IMR-90 (cell line): ENCODE measurements at regions not wholly inside any gene's neighbourhood (a gene's known extent, or its start where the extent isn't known, plus 50 kb on each side); places are given as distances from the start of the nearest gene placed in this dataset.

Experiments
- ATAC-seq: fragments of 200-7000 bp; cut with Tn5 transposase; 2 replicates; pipeline ENCODE4 v1.9.1; 2020; ENCODE audit warnings: low read depth, mild to moderate bottlenecking, moderate library complexity
- BruUV-seq: library from RNA; stranded (reverse); fragments of 400-500 nt; replicated peaks from 2 replicates; lab custom pipeline; 2021; lab: Mats Ljungman, UMichigan
- CTCF ChIA-PET: fragments of 300-600 bp; formaldehyde crosslinking; extraction: SDS; loops from one replicate; lab custom pipeline; 2021; ENCODE audit warnings: antibody characterized with exemption; lab: Yijun Ruan, JAX
- POLR2A ChIA-PET: fragments of 300-600 bp; sonication (Branson Sonifier 250); formaldehyde crosslinking; loops from one replicate; lab custom pipeline; 2022; ENCODE audit warnings: antibody characterized with exemption; ENCODE audit not compliant: unreplicated experiment; lab: Charles Lee
- DNase-seq: peaks from one replicate; pipeline ENCODE4 v3.0.0; 2013
- H2AFZ ChIP-seq: replicated peaks from 2 replicates; pipeline ENCODE3; 2013; ENCODE audit warnings: low read length, mild to moderate bottlenecking; ENCODE audit not compliant: poor library complexity
- H2AK5ac ChIP-seq: 2 replicates; pipeline ENCODE4 v1.6.1; 2013; ENCODE audit warnings: low read depth, low read length, inconsistent platforms
- H2AK9ac ChIP-seq: replicated peaks from 2 replicates; pipeline ENCODE3; 2013; ENCODE audit warnings: mild to moderate bottlenecking, low read depth, low read length, moderate library complexity; ENCODE audit not compliant: poor library complexity
- H2BK120ac ChIP-seq: 2 replicates; pipeline ENCODE4 v1.6.1; 2013; ENCODE audit warnings: low read depth, low read length, inconsistent platforms
- H2BK15ac ChIP-seq: 3 replicates; pipeline ENCODE4 v1.6.1; 2013; ENCODE audit warnings: low read depth, low read length, inconsistent platforms
- H2BK20ac ChIP-seq: 2 replicates; pipeline ENCODE4 v1.6.1; 2013; ENCODE audit warnings: low read depth, mild to moderate bottlenecking, inconsistent platforms, low read length, moderate library complexity
- H2BK5ac ChIP-seq: 2 replicates; pipeline ENCODE4 v1.6.1; 2013; ENCODE audit warnings: mild to moderate bottlenecking, low read depth, low read length, inconsistent platforms; ENCODE audit not compliant: poor library complexity, severe bottlenecking
- H3K14ac ChIP-seq: replicated peaks from 2 replicates; pipeline ENCODE4 v1.6.1; 2013; ENCODE audit warnings: low read depth, low read length, inconsistent platforms
- H3K18ac ChIP-seq: 2 replicates; pipeline ENCODE4 v1.6.1; 2013; ENCODE audit warnings: low read depth, low read length, control low read depth
- H3K23ac ChIP-seq: 2 replicates; pipeline ENCODE4 v1.6.1; 2013; ENCODE audit warnings: low read depth, low read length, inconsistent platforms
- H3K27ac ChIP-seq: 2 replicates; pipeline ENCODE4 v1.5.1; 2013; ENCODE audit warnings: mild to moderate bottlenecking, control low read depth, low read length; ENCODE audit not compliant: insufficient read depth
- H3K27me3 ChIP-seq: 2 replicates; pipeline ENCODE4 v1.6.1; 2013; ENCODE audit warnings: low read length; ENCODE audit not compliant: control insufficient read depth, insufficient read depth
- H3K36me3 ChIP-seq: 2 replicates; pipeline ENCODE4 v1.6.1; 2013; ENCODE audit warnings: low read length, mixed read lengths; ENCODE audit not compliant: control insufficient read depth, insufficient read depth
- H3K4ac ChIP-seq: 2 replicates; pipeline ENCODE4 v1.6.1; 2013; ENCODE audit warnings: low read depth, low read length, inconsistent platforms
- H3K4me1 ChIP-seq: 2 replicates; pipeline ENCODE4 v1.6.1; 2013; ENCODE audit warnings: low read length, mixed read lengths; ENCODE audit not compliant: control insufficient read depth, insufficient read depth
- H3K4me2 ChIP-seq: 2 replicates; pipeline ENCODE4 v1.6.1; 2013; ENCODE audit warnings: low read depth, mild to moderate bottlenecking, control low read depth, low read length, moderate library complexity
- H3K4me3 ChIP-seq: 2 replicates; pipeline ENCODE4 v1.5.1; 2013; ENCODE audit warnings: low read depth, mild to moderate bottlenecking, control low read depth, low read length, moderate library complexity; ENCODE audit not compliant: insufficient read depth
- H3K56ac ChIP-seq: 2 replicates; pipeline ENCODE4 v1.6.1; 2013; ENCODE audit warnings: low read length, inconsistent platforms; ENCODE audit not compliant: insufficient read depth; ENCODE audit errors: extremely low read depth
- H3K79me1 ChIP-seq, 2 experiments: 2 replicates each; pipeline ENCODE4 v1.6.1; 2013; ENCODE audit warnings: low read length in 2 of 2, inconsistent platforms in 1 of 2, low read depth in 1 of 2
- H3K9ac ChIP-seq: 2 replicates; pipeline ENCODE4 v1.6.1; 2013; ENCODE audit warnings: low read depth, low read length, control low read depth
- H3K9me1 ChIP-seq: 2 replicates; pipeline ENCODE4 v1.6.1; 2013; ENCODE audit warnings: low read length, inconsistent platforms; ENCODE audit not compliant: insufficient read depth
- H3K9me3 ChIP-seq: 2 replicates; pipeline ENCODE4 v1.6.1; 2013; ENCODE audit warnings: low read length; ENCODE audit not compliant: control insufficient read depth, insufficient read depth
- H4K20me1 ChIP-seq: 2 replicates; pipeline ENCODE4 v1.6.1; 2013; ENCODE audit warnings: low read length, inconsistent platforms; ENCODE audit not compliant: insufficient read depth
- H4K5ac ChIP-seq: 2 replicates; pipeline ENCODE4 v1.6.1; 2013; ENCODE audit warnings: mild to moderate bottlenecking, low read depth, low read length, control low read depth
- H4K8ac ChIP-seq, 2 experiments: 2 replicates each; pipeline ENCODE4 v1.6.1; 2013; ENCODE audit warnings: low read depth in 2 of 2, low read length in 2 of 2, control low read depth in 1 of 2, inconsistent platforms in 1 of 2
- H4K91ac ChIP-seq: 2 replicates; pipeline ENCODE4 v1.6.1; 2013; ENCODE audit warnings: low read depth, low read length, inconsistent platforms; ENCODE audit not compliant: insufficient read depth
- MXI1 ChIP-seq: IDR thresholded peaks from 2 replicates; pipeline ENCODE4 v1.6.1; 2012; ENCODE audit warnings: low read depth, mild to moderate bottlenecking, low read length, moderate library complexity, borderline replicate concordance
- POLR2A ChIP-seq: IDR thresholded peaks from 2 replicates; pipeline ENCODE4 v1.6.1; 2012; ENCODE audit warnings: mild to moderate bottlenecking, low read depth, low read length
- WGBS, 2 experiments: methylation state at CpG; one replicate each; pipeline versions ENCODE4 v1.1.5 to v1.1.7; 2013; ENCODE audit warnings: missing lambda C conversion rate in 2 of 2; ENCODE audit not compliant: insufficient read length in 1 of 2; ENCODE audit errors: extremely low coverage in 2 of 2; 5-methylcytosine and 5-hydroxymethylcytosine counted together
- dilution Hi-C: fragments of 300-500 bp; cut with HindIII; formaldehyde crosslinking; loops from one replicate; pipeline ENCODE4 v1.14.3; 2018; ENCODE audit warnings: low sequenced_read_pairs; ENCODE audit not compliant: unreplicated experiment
- in situ Hi-C: fragments of 300-500 bp; cut with MboI; formaldehyde crosslinking; loops from 3 replicates; pipeline ENCODE4 v1.14.3; 2019; ENCODE audit warnings: low sequenced_read_pairs, inconsistent platforms, mixed read lengths
- intact Hi-C: fragments of 100-400 bp; cut with micrococcal nuclease; formaldehyde crosslinking; loops from 2 replicates; pipeline ENCODE4 v1.10.0; 2022
- TF ChIP-seq, protein P1 (sequence below): fragments of 150-350 bp; IDR thresholded peaks from 2 replicates; pipeline ENCODE4 v1.6.1; 2016; ENCODE audit warnings: low read depth, mild to moderate bottlenecking, low read length, moderate library complexity, borderline replicate concordance

DNA sequence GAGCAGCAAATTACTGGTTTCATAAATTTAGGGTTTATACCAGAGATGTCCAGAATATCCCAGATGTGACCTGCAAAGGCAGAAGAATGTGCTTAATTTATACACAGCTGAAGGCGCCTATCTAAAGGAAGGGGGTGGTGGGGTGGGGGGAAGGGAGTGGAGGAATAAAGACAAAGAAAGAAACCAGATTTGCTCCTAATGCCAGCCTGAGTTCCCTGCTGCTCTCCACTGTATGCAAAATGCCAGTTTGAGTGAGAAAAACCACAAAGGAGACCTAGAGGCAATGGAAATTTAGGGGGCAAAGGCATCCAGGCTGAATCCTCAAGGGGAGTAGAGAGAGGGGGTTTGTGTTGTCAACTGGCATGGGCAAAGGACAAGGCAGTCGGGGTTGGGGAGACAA, 161.5 kb upstream of the TOX3 start:
- Histone ChIP-seq H3K27me3 (no peaks in the 10 kb centered on the region), H2BK15ac (no peak overlapping the region), H3K4me3 (no peak overlapping the region), H3K4me1 (no peaks in the 10 kb centered on the region), H3K18ac (no peak overlapping the region), H2BK20ac (no peak overlapping the region), H4K91ac (no peak overlapping the region), H3K56ac (no peak overlapping the region), H3K9me3 (peaks cover 3% of the 10 kb centered on the region), H3K9ac (no peak overlapping the region), H3K9me1 (no peaks in the 10 kb centered on the region), H2AK5ac (no peak overlapping the region), H3K4ac (no peak overlapping the region), H2AFZ (no peak overlapping the region), H4K5ac (no peak overlapping the region), H3K23ac (no peak overlapping the region), H2BK120ac (no peak overlapping the region), H3K79me1 (no peaks in the 10 kb centered on the region), H3K36me3 (no peaks in the 10 kb centered on the region), H4K20me1 (no peaks in the 10 kb centered on the region), H4K8ac (no peak overlapping the region), H3K27ac (no peak overlapping the region), H2AK9ac (no peak overlapping the region), H2BK5ac (no peak overlapping the region), H3K4me2 (no peak overlapping the region), H3K14ac (no peak overlapping the region)
- CTCF ChIA-PET, result no interaction called here
- ATAC-seq, result no peak
- no TSS peak for BruUV-seq
- WGBS, 2 experiments, result no CpG with 5 or more reads among the region's 2 CpGs
- in situ Hi-C loops (no loop called here), dilution Hi-C loops (no loop called here), intact Hi-C loops (no loop called here)
- POLR2A ChIA-PET, result no interaction called here
- no peak for TF ChIP-seq MXI1
- TF ChIP-seq, protein P1, sequence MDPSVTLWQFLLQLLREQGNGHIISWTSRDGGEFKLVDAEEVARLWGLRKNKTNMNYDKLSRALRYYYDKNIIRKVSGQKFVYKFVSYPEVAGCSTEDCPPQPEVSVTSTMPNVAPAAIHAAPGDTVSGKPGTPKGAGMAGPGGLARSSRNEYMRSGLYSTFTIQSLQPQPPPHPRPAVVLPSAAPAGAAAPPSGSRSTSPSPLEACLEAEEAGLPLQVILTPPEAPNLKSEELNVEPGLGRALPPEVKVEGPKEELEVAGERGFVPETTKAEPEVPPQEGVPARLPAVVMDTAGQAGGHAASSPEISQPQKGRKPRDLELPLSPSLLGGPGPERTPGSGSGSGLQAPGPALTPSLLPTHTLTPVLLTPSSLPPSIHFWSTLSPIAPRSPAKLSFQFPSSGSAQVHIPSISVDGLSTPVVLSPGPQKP, result no peak
- TF ChIP-seq POLR2A, result no peak
- DNase-seq, result no peak
